SW480 (cell line): ENCODE measurements at regions not wholly inside any gene's neighbourhood (a gene's known extent, or its start where the extent isn't known, plus 50 kb on each side); places are given as distances from the start of the nearest gene placed in this dataset.

ENCODE experiments used
- DNase-seq: peaks from one replicate; pipeline ENCODE4 v3.0.0-alpha.2; 2016; ENCODE audit warnings: low spot score

DNA sequence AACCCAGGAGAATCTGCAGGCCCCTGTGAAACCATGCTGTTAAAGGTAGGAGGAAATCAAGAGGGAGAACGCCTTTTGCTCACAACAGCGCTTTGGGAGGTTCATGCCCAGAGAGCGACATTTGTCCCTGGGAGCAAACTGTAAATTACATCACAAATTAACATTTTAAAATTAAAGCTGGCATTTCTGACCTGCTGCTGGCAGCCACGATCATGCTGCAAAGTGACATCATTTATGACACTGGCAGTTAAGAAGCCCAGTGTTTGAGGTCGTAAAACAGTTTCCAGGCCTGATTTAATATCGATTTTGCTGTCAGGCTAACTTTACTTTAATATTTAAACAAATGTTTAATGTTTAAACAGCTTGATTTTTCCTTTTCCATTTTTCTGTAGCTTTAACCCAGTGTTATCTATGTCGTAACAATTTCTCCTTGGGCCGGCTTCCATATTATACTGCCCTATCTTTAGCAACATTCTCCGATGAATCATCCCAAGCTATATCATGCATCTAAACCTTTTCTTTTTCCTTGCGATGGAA is 86.5 kb upstream of the NPVF start:
- DNase-seq = no peak

DNA sequence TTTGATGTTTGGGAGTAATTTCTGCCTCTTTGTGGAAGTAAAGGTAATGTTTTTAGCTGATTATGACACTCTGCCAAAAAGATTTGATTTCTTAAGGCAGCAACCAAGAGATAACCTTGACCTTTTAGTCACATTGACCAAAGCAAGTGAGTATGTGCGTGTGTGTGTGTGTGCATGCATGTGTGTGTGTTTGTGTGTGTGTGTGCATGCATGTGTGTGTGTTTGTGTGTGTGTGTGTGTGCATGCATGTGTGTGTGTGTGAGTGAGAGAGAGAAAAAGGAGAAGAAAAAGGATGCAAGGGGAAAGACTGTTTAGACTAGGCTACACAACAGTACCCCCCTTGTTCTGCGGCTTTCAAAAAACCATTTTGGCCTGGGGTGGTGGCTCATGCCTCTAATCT is 88.1 kb upstream of the NPVF start:
- DNase-seq = no peak

DNA sequence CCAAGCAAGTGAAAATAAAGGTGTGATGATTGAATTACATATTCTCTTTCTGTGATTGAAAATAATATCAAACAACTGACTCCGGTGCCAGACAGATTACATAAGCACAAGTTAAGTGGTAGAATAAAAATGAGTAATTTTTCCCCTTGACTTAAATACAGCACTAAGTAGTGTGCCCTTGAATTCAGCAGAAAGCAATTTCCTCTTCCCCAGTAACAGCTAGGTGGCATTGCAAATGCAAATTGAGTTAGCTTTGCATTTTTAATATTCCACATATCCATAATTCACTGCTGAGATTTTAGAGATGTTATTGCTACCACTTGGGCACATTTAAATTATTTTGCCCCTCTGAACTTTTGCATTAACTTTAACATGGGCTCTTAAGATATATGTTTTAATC is 89.8 kb upstream of the NPVF start:
- no peak for DNase-seq

DNA sequence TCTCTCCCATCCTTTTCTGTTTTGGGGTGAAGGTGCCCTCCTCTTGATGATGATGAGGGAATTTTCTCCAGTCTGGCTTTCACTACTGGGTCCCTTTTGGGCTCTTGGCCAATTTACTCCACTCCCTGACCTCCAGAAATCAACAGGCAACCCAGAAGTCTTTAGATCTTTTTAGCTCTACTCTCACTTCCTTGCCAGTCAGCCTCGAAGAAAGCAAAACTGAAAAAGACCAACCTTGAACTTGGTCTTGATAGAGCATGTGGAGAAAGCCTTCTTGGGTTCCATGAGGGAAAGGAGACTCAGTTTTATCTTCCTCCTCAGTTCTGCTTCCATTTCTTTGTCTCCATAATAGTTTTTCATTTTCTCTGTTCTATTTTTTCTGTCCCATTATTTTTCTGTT is 91.4 kb upstream of the NPVF start:
- no peak for DNase-seq

DNA sequence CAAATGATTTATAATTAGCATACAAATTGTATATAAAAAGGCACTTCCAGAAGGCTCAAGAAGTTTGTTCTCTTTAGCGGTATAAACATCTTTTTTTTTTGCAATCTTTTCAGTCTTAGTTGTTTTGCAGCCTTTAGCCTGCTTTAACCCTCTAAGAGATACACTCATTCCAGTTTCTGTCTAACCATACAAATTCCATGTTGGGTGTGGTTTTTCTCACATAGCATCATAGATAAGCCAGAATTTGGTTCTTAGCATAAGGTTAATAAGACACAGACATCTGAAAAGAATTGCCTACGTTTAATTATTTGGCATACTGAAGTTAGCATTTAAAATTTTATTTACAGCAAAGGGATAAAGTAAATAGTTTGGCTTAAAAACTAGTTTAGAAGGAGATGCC is 92.5 kb upstream of the NPVF start:
- no peak for DNase-seq

DNA sequence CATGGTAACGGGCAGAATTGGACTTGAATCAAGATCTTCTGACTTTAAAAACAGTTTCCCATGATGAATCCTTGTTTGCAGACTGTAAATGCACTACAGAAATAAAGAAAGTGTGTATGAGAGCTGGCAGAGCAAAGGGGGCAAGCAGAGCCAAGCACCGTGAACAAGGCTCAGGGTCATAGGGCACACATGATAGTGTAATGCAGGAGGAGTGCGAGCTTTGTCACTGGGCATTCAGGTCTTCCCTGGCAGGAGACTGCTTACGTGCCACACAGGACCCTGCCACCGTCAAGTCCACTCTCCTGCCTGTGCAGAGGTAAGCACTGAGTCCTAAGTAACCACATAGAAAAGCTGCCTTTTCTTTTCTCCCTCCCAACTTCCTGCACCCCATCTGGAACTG is 93.1 kb upstream of the NPVF start:
- no peak for DNase-seq

DNA sequence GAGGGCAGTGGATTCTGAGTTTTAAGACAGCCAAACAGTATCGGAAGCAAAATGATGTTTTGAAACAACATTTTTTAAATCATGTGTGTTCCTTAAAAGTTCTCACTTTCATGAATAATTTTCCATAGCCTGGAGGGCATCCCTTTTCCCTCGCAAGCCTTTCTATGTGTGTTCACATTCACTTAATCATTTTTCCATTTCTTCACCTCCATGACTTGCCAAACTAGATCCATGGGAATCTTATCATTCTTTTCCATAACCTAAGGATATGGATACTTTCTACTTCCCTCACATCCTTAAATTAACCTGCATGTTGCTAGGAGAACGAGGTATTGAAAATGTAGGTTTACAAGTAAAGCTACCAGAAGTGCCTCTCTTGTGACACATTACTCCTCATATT is 94.2 kb upstream of the NPVF start:
- no peak for DNase-seq

DNA sequence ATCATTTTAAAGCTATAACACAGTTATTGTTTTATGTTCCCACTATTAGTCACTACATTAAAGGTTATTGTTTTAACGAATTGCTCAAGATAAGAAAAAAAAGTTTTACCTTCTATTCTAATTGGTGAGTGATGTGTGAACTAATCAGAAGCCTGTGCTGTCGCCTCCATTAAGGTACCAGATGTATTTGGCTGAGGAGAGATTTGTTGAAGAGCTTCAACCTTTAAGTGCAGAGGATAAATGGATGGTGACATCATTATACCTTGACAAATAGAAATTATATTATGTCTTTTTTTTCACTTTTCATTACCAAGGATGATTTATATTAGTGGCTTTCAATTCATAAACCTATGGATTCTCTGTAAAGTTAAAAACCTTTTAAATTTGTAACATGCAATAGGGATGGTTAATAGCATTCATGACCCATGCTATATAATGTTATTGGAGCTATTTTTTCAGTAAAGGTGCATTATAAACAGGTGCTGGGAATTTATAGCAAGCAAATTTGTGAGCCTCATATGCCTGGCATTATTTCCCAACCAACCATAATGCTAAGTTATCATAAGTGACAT is 97.0 kb upstream of the NPVF start:
- DNase-seq = no peak

DNA sequence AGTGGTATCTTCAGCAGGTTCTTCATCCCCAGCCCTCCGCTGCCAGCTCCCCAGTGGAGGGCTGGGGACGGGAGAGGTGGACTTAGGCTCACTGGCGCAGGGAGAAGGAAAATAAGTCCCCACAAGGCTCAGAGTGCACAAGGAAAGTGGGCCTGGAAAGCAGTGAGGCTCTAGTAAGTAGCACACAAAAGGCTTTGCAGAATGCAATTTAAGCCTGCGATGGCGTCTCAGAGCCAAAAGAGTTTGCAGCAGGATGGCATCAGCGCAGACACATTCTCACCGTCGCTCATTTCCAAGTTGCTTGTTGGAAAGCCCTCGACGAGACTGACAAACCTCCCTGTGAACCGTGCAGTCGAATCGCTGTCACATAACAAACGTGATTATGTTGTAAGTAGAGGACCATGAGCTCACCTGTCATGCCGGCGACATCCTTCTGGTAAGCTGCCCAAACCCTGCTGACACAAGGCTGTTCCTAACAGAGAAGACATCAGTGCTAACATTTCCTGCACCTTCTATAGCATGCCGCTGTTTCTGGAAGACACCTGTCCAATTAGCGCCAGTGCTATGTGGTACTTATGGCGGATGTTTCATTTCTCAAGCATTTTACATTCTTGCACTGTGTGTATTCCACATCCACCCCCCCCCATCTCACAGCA is 98.3 kb upstream of the NPVF start:
- DNase-seq = no peak

DNA sequence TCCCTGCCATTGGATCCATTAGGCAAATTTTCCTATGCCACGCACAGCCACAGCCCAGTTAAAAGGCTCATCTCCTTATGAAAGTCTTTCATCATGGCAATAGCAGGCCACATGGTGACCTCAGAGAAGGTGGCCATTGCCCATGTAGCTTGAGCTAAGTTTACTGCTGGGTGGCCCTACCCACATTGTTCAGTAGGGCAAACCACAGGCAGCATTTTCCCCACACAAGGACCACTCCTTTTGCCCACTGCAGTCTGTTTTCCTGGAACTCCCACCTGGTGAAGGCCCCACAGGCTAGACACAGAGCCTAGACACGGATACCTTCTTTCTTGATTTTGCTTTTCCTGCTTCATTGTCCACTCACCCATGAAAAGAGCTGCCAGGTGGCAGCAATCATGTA is 101.5 kb upstream of the NPVF start:
- peak; percentile 18 for DNase-seq

DNA sequence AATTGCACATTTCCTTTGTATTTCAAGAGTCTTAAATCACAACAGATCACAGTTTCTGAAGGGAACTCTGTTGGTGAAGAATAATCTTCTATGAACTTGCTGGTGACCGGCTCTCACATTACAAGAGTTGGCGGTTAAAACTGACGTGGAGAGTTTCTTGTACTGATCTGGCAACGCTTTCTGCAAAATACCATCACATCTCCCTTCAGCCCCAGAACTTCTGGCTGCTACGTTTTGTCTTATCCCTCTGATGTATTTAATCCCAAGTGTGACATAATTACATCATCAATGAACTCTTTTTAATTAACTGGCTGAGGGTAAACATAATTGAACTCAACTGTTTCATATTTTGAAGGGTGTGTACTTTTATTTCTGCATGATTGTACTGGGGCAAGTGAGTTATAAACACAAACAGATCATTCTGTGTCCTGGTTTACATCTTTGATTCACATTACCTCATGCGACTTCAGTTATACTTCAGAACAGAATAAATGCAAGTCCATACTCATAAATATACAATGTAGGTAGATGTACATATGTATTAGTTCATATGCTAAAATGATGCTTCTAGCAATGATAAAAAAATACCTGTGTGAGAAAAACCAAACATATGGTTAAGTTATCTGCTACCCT is 105.1 kb upstream of the NPVF start:
- DNase-seq = no peak

DNA sequence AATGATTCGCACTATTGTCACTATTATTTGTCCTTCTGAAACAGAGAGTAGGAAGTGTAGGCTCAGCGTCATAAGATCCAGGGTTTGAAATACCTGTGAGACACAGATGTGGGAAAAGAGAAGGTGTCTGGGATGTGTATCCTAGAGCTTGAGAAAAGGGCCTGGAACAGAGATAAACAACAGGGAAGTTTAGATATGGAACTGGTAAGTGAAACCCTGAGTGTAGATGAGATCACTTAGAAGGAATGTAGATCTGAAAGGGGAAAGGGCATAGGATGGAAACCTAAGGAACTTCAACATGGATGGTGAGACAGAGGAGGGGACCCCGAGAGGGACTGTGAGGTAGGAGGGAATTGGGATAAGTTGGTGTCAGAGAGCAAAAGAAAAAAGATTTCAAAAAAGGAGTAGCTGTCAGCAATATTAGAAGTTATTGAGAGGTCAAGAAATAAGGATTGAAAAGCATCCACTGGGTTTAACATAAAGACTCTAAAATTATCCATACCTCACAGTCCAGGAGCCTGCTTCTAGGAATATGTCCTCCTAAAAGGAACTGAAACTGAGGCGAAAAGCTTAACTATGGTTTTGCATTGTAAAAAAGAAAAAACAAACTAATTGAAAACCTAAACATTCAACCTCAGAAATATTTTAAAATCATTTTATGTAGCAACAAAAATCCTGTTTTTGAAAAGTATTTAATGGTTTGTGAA is 119.2 kb upstream of the NPVF start:
- DNase-seq = no peak

DNA sequence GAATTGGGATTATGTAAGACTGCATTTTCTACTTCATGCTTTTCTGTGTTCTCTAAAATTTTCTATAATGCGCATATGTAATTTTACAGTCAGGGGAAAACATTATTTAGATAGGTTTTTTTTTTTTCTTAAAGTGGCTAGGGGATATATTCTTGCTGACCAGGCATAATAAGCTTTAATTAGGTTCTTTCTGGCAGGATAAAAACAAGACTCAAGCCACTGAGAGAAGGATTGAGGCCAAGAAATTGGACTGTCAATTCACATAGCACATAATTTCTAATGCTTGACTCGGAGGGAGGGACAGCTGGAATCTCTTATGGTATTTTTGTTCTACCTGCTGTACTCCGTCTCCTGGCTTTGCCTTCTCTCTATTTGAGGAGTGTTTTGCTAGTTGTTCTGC is 119.8 kb upstream of the NPVF start:
- DNase-seq = no peak

DNA sequence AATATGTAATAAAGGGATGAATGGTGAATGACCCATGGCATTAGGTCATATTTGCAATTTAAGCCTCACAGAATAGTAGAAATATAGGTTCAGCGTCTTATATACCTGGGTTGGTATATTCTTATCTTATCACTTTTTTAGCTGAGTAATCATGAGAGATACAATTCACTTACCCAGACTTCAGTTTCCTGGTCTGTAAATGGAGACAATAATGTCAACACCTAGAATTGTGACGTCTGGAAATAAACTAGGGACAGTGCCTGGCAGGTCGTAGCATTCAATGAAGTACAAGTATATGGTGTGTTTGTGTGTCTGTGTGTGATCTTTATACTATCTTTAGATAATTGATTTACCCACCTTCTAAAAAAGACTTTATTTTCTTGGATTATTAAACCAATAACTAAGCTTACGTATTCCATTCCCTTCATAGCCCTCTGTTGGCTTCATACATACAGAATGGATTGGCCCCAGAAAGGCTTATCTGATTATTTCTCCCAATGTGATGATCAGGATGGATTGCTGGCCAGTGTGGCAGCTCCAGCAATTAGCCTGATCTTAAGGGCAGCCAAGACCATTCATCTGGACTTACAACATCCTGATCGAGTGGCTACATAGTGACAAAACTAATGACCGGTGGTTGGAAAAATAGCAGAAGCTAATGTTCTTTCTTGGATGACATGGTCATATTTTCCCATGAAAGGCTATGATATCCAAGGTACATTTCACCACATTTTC is 121.2 kb upstream of the NPVF start:
- no peak for DNase-seq

DNA sequence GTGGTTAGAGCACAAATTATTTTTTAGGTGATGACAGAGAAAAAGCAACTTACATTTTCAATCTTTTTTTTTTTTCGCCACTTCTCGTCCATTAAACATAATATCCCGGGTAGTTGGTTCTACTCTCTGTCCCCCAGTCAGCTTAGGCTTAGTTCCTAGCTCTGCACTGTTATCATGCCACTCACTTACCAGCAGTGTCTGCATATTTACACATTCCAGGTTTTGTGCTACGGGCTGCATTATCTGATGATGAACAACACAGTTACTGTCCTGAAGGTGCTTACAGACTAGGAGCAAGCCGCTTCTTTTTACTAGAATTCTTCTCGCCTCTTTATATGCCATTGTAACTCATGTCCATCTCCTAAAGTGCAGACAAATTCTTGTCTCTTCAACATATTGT is 121.8 kb upstream of the NPVF start:
- no peak for DNase-seq

DNA sequence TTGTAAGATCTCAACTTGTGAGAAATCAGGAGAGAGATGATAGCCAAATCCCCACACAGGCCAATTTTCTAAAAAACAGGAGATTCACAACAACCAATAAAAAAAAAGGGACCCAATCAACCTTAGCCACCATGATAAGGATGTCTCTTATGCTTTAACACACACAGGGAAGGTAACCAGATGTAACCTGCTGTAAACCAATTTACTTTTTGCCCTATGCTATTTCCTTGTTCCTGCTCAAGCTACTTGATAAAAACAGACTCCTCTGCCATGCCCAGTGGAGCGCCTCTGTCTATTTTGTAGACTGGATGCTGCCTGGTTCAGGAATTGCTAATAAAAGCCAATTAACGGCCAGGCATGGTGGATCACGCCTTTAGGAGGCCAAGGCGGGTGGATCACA is 123.5 kb upstream of the NPVF start:
- DNase-seq = no peak

DNA sequence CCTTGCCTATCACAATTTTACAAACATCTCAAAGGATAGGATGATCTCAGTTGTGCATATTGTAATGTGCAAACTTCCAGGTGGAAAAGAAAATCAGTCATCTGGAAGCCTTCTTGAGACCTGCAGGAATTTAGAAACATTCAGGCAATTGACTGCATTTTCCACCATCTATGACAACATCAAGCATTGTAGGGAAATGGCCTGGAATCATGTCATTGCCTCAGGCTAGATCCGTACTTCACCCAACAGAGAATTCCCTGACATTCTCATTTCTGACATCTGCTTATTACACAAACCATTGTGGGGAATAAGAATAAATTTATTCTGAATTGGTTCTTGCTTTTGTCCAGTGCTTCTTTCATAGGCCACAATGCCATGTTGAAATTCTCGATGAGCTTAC is 124.9 kb upstream of the NPVF start:
- no peak for DNase-seq

DNA sequence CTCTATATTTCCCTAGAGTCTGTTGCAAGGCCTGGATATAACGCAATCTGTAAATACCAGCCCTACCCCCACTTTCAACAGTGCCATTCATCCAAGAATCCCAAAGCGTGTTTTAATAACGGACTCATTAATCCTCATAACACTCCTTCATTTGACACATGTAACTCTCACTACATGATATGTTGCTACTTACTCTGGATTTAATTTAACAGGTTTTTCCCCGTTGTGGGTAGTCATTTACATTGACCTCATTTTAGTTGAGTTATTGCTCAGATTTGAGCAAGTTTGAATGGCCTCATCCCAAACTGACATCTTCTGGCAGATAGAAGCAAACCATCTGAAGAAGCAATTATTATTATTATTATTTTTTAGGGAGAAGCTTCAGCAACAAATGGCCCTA is 125.4 kb upstream of the NPVF start:
- no peak for DNase-seq

DNA sequence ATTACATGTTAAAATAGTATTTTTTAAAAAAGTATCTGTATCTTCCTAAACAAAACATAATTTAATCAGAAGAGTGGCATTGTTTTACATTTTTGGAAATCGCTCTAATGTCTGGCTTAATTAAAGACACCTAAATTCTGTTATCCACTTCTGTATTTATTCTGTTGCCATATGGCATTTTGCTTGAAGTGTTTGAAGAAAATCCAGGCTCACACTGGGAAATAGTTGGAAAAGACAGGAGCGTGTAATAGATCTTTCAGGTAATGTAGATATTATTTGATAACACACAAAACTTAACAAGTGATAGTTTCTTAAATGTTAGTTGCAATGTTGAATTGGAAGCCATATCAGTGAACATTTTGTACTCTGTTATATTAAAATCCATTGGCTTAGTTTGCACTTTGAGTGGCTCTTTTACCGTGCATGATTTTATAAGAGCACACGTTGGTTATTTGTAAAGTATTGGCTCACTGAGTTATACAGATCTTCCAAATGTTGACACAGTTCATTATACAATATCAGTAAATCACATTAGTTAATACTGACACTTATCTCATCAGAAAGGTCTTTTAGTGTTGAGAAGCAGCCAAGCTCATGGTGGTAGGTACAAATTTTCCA is 128.4 kb upstream of the NPVF start:
- DNase-seq = no peak

DNA sequence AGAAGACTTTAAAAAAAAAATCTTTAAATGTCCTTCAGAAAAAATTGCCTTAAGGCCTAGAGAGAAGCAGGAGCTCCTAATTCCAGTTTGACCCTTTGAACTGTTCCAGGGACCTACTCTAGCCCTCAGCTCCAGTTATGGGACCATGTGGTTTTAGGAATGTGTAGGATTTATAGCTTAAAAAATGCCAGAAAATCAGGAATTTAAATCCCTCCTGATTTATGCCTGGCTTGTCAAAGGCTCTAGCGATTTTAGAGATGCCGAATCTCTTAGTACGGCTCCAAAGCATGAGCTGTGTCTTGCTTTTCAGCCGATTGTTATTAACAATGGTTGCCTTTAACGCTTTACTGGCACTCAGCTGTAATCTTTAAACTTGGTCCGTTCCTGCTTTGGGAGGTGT is 130.6 kb upstream of the NPVF start:
- no peak for DNase-seq

DNA sequence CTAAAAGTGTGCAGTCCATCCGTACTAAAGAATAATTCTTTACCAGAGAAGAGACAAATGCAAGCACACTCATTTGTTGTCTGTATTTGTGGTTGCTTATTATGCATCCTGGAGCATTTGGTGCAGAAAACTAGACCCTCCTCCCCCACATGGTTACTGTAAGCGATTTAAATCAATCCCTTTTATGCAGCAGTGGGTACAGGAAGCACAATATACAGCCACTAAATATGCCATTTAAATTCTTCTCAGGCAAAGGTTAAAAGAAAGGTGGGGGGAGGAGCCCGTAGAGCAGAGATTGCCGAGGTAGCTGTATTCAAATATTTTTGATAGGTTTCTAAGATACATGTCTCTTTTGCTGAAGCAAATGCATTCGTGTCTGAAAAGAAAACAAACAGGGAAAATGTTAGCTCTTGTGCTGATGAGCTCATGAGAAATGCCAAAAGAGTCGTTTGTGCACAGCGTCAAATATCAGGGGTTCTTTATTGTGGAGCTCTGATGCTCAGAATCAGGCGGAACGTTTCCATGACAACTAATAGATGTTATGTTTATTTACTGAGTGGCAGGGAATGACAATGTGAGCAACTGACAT is 131.3 kb upstream of the NPVF start:
- DNase-seq = peak; percentile 9

DNA sequence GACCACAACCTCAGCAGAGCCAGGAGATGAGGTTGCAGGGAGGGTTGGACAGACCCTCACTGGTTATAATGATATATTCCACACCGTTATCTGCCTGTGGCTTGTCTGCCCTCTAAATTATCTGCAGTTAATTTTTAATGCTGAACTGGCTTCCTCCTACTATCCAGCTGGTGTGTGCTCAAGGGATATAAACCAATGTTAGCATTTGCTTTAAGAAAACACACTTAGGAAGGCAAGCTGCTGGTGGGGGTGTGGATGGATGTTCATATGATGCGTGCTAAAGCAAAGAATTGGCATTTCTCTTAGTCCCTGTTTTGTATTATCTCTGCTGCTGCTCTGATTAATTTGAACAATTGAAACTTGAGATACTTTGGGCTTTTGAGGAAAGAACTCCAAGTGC is 132.2 kb upstream of the NPVF start:
- DNase-seq = no peak
